A673 (cell line): ENCODE measurements at regions not wholly inside any gene's neighbourhood (a gene's known extent, or its start where the extent isn't known, plus 50 kb on each side); places are given as distances from the start of the nearest gene placed in this dataset.

Source experiments
- EZH2 ChIP-seq: fragments of 200-600 bp; sonication (generic); IDR thresholded peaks from 2 replicates; pipeline ENCODE4 v1.6.1; 2017; ENCODE audit warnings: borderline replicate concordance, low read depth, mild to moderate bottlenecking, mixed read lengths, antibody characterized with exemption, low read length; ENCODE audit not compliant: poor library complexity, severe bottlenecking
- TF ChIP-seq, protein P1 (sequence below): fragments of 300-800, 200-600 bp; sonication (generic); conservative IDR thresholded peaks from 2 replicates; pipeline ENCODE4 v1.5.1; 2017; ENCODE audit warnings: low read depth, mild to moderate bottlenecking, antibody characterized with exemption, low read length, moderate library complexity, mixed read lengths

DNA sequence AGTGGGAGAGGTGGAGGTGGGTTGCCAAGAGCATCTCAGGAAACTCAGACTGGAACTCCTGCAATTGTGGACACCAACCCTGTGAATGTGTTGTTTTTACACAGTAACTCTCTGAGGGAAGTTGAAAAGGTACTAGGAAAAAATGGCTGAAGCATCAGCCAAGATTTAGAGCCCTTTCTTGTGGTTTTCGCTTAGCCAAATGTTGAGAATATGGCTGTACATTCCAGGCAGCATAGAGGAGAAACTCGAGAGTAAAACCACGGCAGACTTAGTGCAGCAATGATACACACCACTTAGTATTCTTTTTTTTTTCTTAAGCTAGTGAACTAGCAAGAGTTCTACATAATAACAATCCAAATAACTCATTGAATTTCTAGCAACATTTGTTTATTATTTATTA, 309.7 kb upstream of the MTNR1B start:
- TF ChIP-seq, protein P1, sequence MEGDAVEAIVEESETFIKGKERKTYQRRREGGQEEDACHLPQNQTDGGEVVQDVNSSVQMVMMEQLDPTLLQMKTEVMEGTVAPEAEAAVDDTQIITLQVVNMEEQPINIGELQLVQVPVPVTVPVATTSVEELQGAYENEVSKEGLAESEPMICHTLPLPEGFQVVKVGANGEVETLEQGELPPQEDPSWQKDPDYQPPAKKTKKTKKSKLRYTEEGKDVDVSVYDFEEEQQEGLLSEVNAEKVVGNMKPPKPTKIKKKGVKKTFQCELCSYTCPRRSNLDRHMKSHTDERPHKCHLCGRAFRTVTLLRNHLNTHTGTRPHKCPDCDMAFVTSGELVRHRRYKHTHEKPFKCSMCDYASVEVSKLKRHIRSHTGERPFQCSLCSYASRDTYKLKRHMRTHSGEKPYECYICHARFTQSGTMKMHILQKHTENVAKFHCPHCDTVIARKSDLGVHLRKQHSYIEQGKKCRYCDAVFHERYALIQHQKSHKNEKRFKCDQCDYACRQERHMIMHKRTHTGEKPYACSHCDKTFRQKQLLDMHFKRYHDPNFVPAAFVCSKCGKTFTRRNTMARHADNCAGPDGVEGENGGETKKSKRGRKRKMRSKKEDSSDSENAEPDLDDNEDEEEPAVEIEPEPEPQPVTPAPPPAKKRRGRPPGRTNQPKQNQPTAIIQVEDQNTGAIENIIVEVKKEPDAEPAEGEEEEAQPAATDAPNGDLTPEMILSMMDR, result no peak
- no peak for TF ChIP-seq EZH2
